ENCODE measurements at regions not wholly inside any gene's neighbourhood (a gene's known extent, or its start where the extent isn't known, plus 50 kb on each side); places are given as distances from the start of the nearest gene placed in this dataset.

DNA sequence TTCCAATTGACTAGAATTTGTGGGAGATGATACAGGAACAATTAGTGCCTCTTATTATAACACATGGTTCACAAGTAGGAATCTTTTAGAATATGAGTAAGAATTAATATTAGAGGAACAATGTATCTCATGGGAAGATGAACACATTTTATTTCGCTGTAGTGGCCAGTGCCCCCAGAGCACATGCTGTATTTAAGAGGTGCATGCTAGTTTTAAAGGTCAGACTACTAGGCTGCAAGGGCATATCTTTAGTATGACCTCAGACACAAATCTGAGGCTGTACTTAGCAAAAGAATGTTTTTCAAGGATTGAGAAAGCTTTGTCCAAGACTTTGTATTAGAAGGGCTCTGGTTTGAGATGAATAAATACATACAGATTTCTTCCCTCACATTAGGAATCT, 586.9 kb downstream of the CCER1 start:
- TF ChIP-seq CTCF (IDR thresholded peaks at IDR 0.05; ENCODE audit: insufficient read depth, low read depth, low read length) = no peak
- no peak for TF ChIP-seq EZH2 (IDR thresholded peaks at IDR 0.05; ENCODE audit: insufficient read depth, low read length)
